CD14-positive monocyte (primary cell): ENCODE measurements at regions not wholly inside any gene's neighbourhood (a gene's known extent, or its start where the extent isn't known, plus 50 kb on each side); places are given as distances from the start of the nearest gene placed in this dataset.

Experiments
- DNase-seq, 3 donors: peaks; one replicate each; pipeline ENCODE4 v3.0.0-alpha.2; 2011 to 2022
- H2AFZ ChIP-seq: 2 replicates; pipeline ENCODE4 v1.6.0; 2012; ENCODE audit warnings: mild to moderate bottlenecking, low read depth, low read length, inconsistent platforms; ENCODE audit not compliant: insufficient read depth, poor library complexity, severe bottlenecking
- H3K27ac ChIP-seq, 2 donors: 1 replicate in 1 of 2; 2 replicates in 1 of 2; pipeline ENCODE4 v1.5.1; 2012 to 2013; ENCODE audit warnings: low read length in 2 of 2, control low read depth in 1 of 2, inconsistent platforms in 1 of 2, low read depth in 1 of 2, mild to moderate bottlenecking in 1 of 2
- H3K27me3 ChIP-seq, 2 donors: one replicate each; pipeline versions ENCODE4 v1.6.0 to v1.6.1; 2011 to 2013; ENCODE audit warnings: low read length in 2 of 2; ENCODE audit not compliant: control insufficient read depth in 2 of 2, insufficient read depth in 2 of 2
- H3K36me3 ChIP-seq, 2 donors: replicated peaks in 1 of 2; 1 replicate in 1 of 2; 2 replicates in 1 of 2; pipeline versions ENCODE4 v1.5.1 to v1.6.1; 2012 to 2013; ENCODE audit warnings: low read length in 2 of 2, control low read depth in 1 of 2, inconsistent platforms in 1 of 2, mild to moderate bottlenecking in 1 of 2; ENCODE audit not compliant: insufficient read depth in 2 of 2, control insufficient read depth in 1 of 2
- H3K4me1 ChIP-seq, 2 donors: 1 replicate in 1 of 2; 2 replicates in 1 of 2; pipeline versions ENCODE4 v1.5.1 to v1.6.1; 2012 to 2013; ENCODE audit warnings: low read length in 2 of 2, control low read depth in 1 of 2, inconsistent platforms in 1 of 2, mild to moderate bottlenecking in 1 of 2, moderate library complexity in 1 of 2; ENCODE audit not compliant: insufficient read depth in 2 of 2, control insufficient read depth in 1 of 2
- H3K4me2 ChIP-seq: replicated peaks from 2 replicates; pipeline ENCODE3; 2012; ENCODE audit warnings: low read length, moderate library complexity, mild to moderate bottlenecking; ENCODE audit not compliant: poor library complexity, severe bottlenecking; ENCODE audit errors: extremely low read depth
- H3K4me3 ChIP-seq, 3 experiments: fragments of 200-600 bp in 1 of 3; sonication (generic) in 1 of 3; replicated peaks in 1 of 3; 1 replicate in 2 of 3; 2 replicates in 1 of 3; pipeline ENCODE4 v1.5.1; 2011 to 2013; ENCODE audit warnings: low read length in 3 of 3, mild to moderate bottlenecking in 3 of 3, control low read depth in 2 of 3, low read depth in 2 of 3, inconsistent platforms in 1 of 3, moderate library complexity in 1 of 3
- H3K79me2 ChIP-seq: 2 replicates; pipeline ENCODE4 v1.6.0; 2012; ENCODE audit warnings: mild to moderate bottlenecking, control low read depth, inconsistent platforms, low read length, moderate library complexity; ENCODE audit not compliant: insufficient read depth
- H3K9ac ChIP-seq: 2 replicates; pipeline ENCODE4 v1.6.0; 2017; ENCODE audit warnings: low read length, mild to moderate bottlenecking; ENCODE audit not compliant: insufficient read depth, poor library complexity, severe bottlenecking
- H3K9me3 ChIP-seq, 2 donors: replicated peaks in 1 of 2; 1 replicate in 1 of 2; 2 replicates in 1 of 2; pipeline versions ENCODE4 v1.5.1 to v1.6.1; 2012 to 2013; ENCODE audit warnings: low read length in 2 of 2, control low read depth in 1 of 2; ENCODE audit not compliant: control insufficient read depth in 1 of 2, insufficient read depth in 1 of 2
- H4K20me1 ChIP-seq: 2 replicates; pipeline ENCODE4 v1.6.0; 2012; ENCODE audit warnings: mild to moderate bottlenecking, low read length, control low read depth, moderate library complexity; ENCODE audit not compliant: insufficient read depth
- H3K27ac Mint-ChIP-seq, 7 donors: one replicate each; pipeline ENCODE4 v1.8.0; 2020; ENCODE audit warnings: mild to moderate bottlenecking in 7 of 7, mixed read lengths in 7 of 7, moderate library complexity in 6 of 7, inconsistent platforms in 2 of 7
- H3K27me3 Mint-ChIP-seq, 3 donors: one replicate each; pipeline ENCODE4 v1.8.0; 2021 to 2022; ENCODE audit warnings: low read depth in 3 of 3, mild to moderate bottlenecking in 3 of 3, mixed read lengths in 3 of 3, moderate library complexity in 3 of 3, inconsistent platforms in 1 of 3
- H3K36me3 Mint-ChIP-seq, 2 donors: one replicate each; pipeline ENCODE4 v1.8.0; 2020; ENCODE audit warnings: mixed read lengths in 2 of 2, inconsistent platforms in 1 of 2, mild to moderate bottlenecking in 1 of 2
- H3K4me1 Mint-ChIP-seq: one replicate; pipeline ENCODE4 v1.8.0; 2020; ENCODE audit warnings: mild to moderate bottlenecking, mixed read lengths
- H3K4me3 Mint-ChIP-seq, 2 donors: one replicate each; pipeline ENCODE4 v1.8.0; 2020; ENCODE audit warnings: mild to moderate bottlenecking in 2 of 2, mixed read lengths in 2 of 2, moderate library complexity in 1 of 2
- H3K9me3 Mint-ChIP-seq, 7 donors: one replicate each; pipeline ENCODE4 v1.8.0; 2020 to 2022; ENCODE audit warnings: mixed read lengths in 7 of 7, mild to moderate bottlenecking in 6 of 7, moderate library complexity in 6 of 7, inconsistent platforms in 2 of 7
- CTCF ChIP-seq: fragments of 200-600 bp; IDR thresholded peaks from one replicate; pipeline ENCODE4 v1.8.0; 2022; ENCODE audit warnings: antibody characterized with exemption, mild to moderate bottlenecking
- WGBS: methylation state at CpG from one replicate; pipeline ENCODE4 v1.1.5; 2013; ENCODE audit warnings: missing lambda C conversion rate; ENCODE audit not compliant: insufficient coverage; 5-methylcytosine and 5-hydroxymethylcytosine counted together
- intact Hi-C, 2 donors: fragments of 100-400 bp; cut with micrococcal nuclease; formaldehyde crosslinking; loops; one replicate each; pipeline versions ENCODE4 v1.15.0 to v1.15.1; 2023

GRCh38 chr14:26703686-26704366 lies 106.0 kb upstream of the NOVA1 start:
- H3K4me3 ChIP-seq: no peak overlapping the region
- no peaks in the 10 kb centered on the region for H3K36me3 ChIP-seq
- no peak overlapping the region for H3K4me3 Mint-ChIP-seq
- TF ChIP-seq CTCF: no peak
- no peak overlapping the region for H3K4me2 ChIP-seq
- WGBS: 83% methylated on average over 1 of the region's 2 CpGs
- H3K36me3 Mint-ChIP-seq: no peaks in the 10 kb centered on the region
- no peak for DNase-seq
- H3K9me3 Mint-ChIP-seq: peaks cover 0 to 2% (median 0%) of the 10 kb centered on the region in 7 donors
- no peaks in the 10 kb centered on the region for H3K9me3 ChIP-seq
- no peak overlapping the region for H3K9ac ChIP-seq
- H3K4me1 Mint-ChIP-seq: no peaks in the 10 kb centered on the region
- peaks cover 0 to 2% (median 0%) of the 10 kb centered on the region in 3 donors for H3K27me3 Mint-ChIP-seq
- no peak overlapping the region for H3K27ac ChIP-seq
- no peaks in the 10 kb centered on the region for H3K27me3 ChIP-seq
- no peak overlapping the region for H2AFZ ChIP-seq
- intact Hi-C loops: no loop called here
- H4K20me1 ChIP-seq: no peaks in the 10 kb centered on the region
- no peaks in the 10 kb centered on the region for H3K4me1 ChIP-seq
- no peak overlapping the region for H3K27ac Mint-ChIP-seq
- H3K79me2 ChIP-seq: no peaks in the 10 kb centered on the region

GRCh38 chr14:26707234-26707633 lies 109.4 kb upstream of the NOVA1 start:
- no peaks in the 10 kb centered on the region for H3K36me3 ChIP-seq
- H4K20me1 ChIP-seq: no peaks in the 10 kb centered on the region
- H3K79me2 ChIP-seq: no peaks in the 10 kb centered on the region
- intact Hi-C loops: no loop called here
- no peak overlapping the region for H3K4me3 Mint-ChIP-seq
- no peak overlapping the region for H3K4me3 ChIP-seq
- TF ChIP-seq CTCF: no peak
- no peaks in the 10 kb centered on the region for H3K36me3 Mint-ChIP-seq
- H3K4me1 ChIP-seq: no peaks in the 10 kb centered on the region
- peaks cover 0 to 3% (median 1%) of the 10 kb centered on the region in 3 donors for H3K27me3 Mint-ChIP-seq
- no peak for DNase-seq
- no peak overlapping the region for H3K9ac ChIP-seq
- no CpG with 5 or more reads among the region's 3 CpGs for WGBS
- H3K9me3 ChIP-seq: no peaks in the 10 kb centered on the region
- no peak overlapping the region for H2AFZ ChIP-seq
- H3K4me2 ChIP-seq: no peak overlapping the region
- no peak overlapping the region for H3K27ac Mint-ChIP-seq
- H3K4me1 Mint-ChIP-seq: peaks cover 4% of the 10 kb centered on the region
- peaks cover 0 to 3% (median 0%) of the 10 kb centered on the region in 7 donors for H3K9me3 Mint-ChIP-seq
- no peaks in the 10 kb centered on the region for H3K27me3 ChIP-seq
- H3K27ac ChIP-seq: no peak overlapping the region
